ENCODE measurements at regions not wholly inside any gene's neighbourhood (a gene's known extent, or its start where the extent isn't known, plus 50 kb on each side); places are given as distances from the start of the nearest gene placed in this dataset.

GRCh38 chr6:9172096-9172495 lies 736.8 kb upstream of the SLC35B3 start:
- Mint-ChIP-seq H3K27ac (no peak overlapping the region), H3K4me1 (ENCODE audit: low read depth) (no peaks in the 10 kb centered on the region), H3K27me3 (no peaks in the 10 kb centered on the region), H3K9me3 (peaks cover 9% of the 10 kb centered on the region), H3K4me3 (no peak overlapping the region), H3K36me3 (ENCODE audit: low read depth) (no peaks in the 10 kb centered on the region)
- DNase-seq = no peak

GRCh38 chr6:9168669-9169068 lies 733.3 kb upstream of the SLC35B3 start:
- H3K27ac Mint-ChIP-seq = no peak overlapping the region
- H3K4me1 Mint-ChIP-seq (ENCODE audit: low read depth) = no peaks in the 10 kb centered on the region
- H3K36me3 Mint-ChIP-seq (ENCODE audit: low read depth) = no peaks in the 10 kb centered on the region
- peaks cover 7% of the 10 kb centered on the region for H3K9me3 Mint-ChIP-seq
- H3K27me3 Mint-ChIP-seq = no peaks in the 10 kb centered on the region
- no peak for DNase-seq
- H3K4me3 Mint-ChIP-seq = no peak overlapping the region

GRCh38 chr6:9161731-9162130 lies 726.4 kb upstream of the SLC35B3 start:
- no peaks in the 10 kb centered on the region for H3K36me3 Mint-ChIP-seq (ENCODE audit: low read depth)
- H3K4me3 Mint-ChIP-seq = no peak overlapping the region
- peaks cover 4% of the 10 kb centered on the region for H3K27me3 Mint-ChIP-seq
- H3K27ac Mint-ChIP-seq = no peak overlapping the region
- peaks cover 17% of the 10 kb centered on the region for H3K9me3 Mint-ChIP-seq
- no peaks in the 10 kb centered on the region for H3K4me1 Mint-ChIP-seq (ENCODE audit: low read depth)
- DNase-seq = no peak

GRCh38 chr6:9159051-9159450 lies 723.7 kb upstream of the SLC35B3 start:
- Mint-ChIP-seq H3K9me3 (peaks cover 17% of the 10 kb centered on the region), H3K36me3 (ENCODE audit: low read depth) (no peaks in the 10 kb centered on the region), H3K27ac (no peak overlapping the region), H3K4me3 (no peak overlapping the region), H3K4me1 (ENCODE audit: low read depth) (no peaks in the 10 kb centered on the region), H3K27me3 (peaks cover 4% of the 10 kb centered on the region)
- DNase-seq = no peak

GRCh38 chr6:9155836-9156235 lies 720.5 kb upstream of the SLC35B3 start:
- Mint-ChIP-seq H3K27ac (no peak overlapping the region), H3K9me3 (peaks cover under 1% of the 10 kb centered on the region), H3K36me3 (ENCODE audit: low read depth) (no peaks in the 10 kb centered on the region)

GRCh38 chr6:9143140-9143539 lies 707.8 kb upstream of the SLC35B3 start:
- no peak for DNase-seq
- H3K4me3 Mint-ChIP-seq = no peak overlapping the region
- no peaks in the 10 kb centered on the region for H3K36me3 Mint-ChIP-seq (ENCODE audit: low read depth)
- H3K4me1 Mint-ChIP-seq (ENCODE audit: low read depth) = no peaks in the 10 kb centered on the region
- H3K27me3 Mint-ChIP-seq = no peaks in the 10 kb centered on the region
- no peak overlapping the region for H3K27ac Mint-ChIP-seq
- peaks cover 5% of the 10 kb centered on the region for H3K9me3 Mint-ChIP-seq

More at GRCh38 chr6:9155836-9156235, 720.5 kb upstream of the SLC35B3 start:
- DNase-seq = no peak
- Mint-ChIP-seq H3K4me3 (no peak overlapping the region), H3K27me3 (peaks cover 4% of the 10 kb centered on the region), H3K4me1 (ENCODE audit: low read depth) (no peaks in the 10 kb centered on the region)

GRCh38 chr6:9140951-9141460 lies 705.7 kb upstream of the SLC35B3 start:
- H3K9me3 Mint-ChIP-seq = peaks cover 5% of the 10 kb centered on the region
- H3K4me3 Mint-ChIP-seq = no peak overlapping the region
- no peak for DNase-seq
- no peaks in the 10 kb centered on the region for H3K36me3 Mint-ChIP-seq (ENCODE audit: low read depth)
- H3K27me3 Mint-ChIP-seq = no peaks in the 10 kb centered on the region
- no peak overlapping the region for H3K27ac Mint-ChIP-seq
- H3K4me1 Mint-ChIP-seq (ENCODE audit: low read depth) = no peaks in the 10 kb centered on the region

- no peak for DNase-seq
- H3K27me3 Mint-ChIP-seq = no peaks in the 10 kb centered on the region
- no peak overlapping the region for H3K4me3 Mint-ChIP-seq
- no peaks in the 10 kb centered on the region for H3K36me3 Mint-ChIP-seq (ENCODE audit: low read depth)
- peaks cover 5% of the 10 kb centered on the region for H3K9me3 Mint-ChIP-seq
- H3K27ac Mint-ChIP-seq = no peak overlapping the region
- no peaks in the 10 kb centered on the region for H3K4me1 Mint-ChIP-seq (ENCODE audit: low read depth)
Measured at GRCh38 chr6:9140172-9140571, 704.8 kb upstream of the SLC35B3 start.

- H3K27me3 Mint-ChIP-seq = no peaks in the 10 kb centered on the region
- H3K4me3 Mint-ChIP-seq = no peak overlapping the region
- H3K27ac Mint-ChIP-seq = no peak overlapping the region
- no peaks in the 10 kb centered on the region for H3K36me3 Mint-ChIP-seq (ENCODE audit: low read depth)
- DNase-seq = no peak
- no peaks in the 10 kb centered on the region for H3K4me1 Mint-ChIP-seq (ENCODE audit: low read depth)
- peaks cover 2% of the 10 kb centered on the region for H3K9me3 Mint-ChIP-seq
Measured at GRCh38 chr6:9139746-9140145, 704.4 kb upstream of the SLC35B3 start.

GRCh38 chr6:9138936-9139335 lies 703.6 kb upstream of the SLC35B3 start:
- Mint-ChIP-seq H3K27me3 (no peaks in the 10 kb centered on the region), H3K27ac (no peak overlapping the region), H3K9me3 (no peaks in the 10 kb centered on the region), H3K4me3 (no peak overlapping the region), H3K36me3 (ENCODE audit: low read depth) (no peaks in the 10 kb centered on the region), H3K4me1 (ENCODE audit: low read depth) (no peaks in the 10 kb centered on the region)
- no peak for DNase-seq

- no peak overlapping the region for H3K27ac Mint-ChIP-seq
- H3K36me3 Mint-ChIP-seq (ENCODE audit: low read depth) = no peaks in the 10 kb centered on the region
- H3K4me1 Mint-ChIP-seq (ENCODE audit: low read depth) = no peaks in the 10 kb centered on the region
- no peaks in the 10 kb centered on the region for H3K27me3 Mint-ChIP-seq
- no peak overlapping the region for H3K4me3 Mint-ChIP-seq
- H3K9me3 Mint-ChIP-seq = no peaks in the 10 kb centered on the region
- no peak for DNase-seq
Measured at GRCh38 chr6:9136141-9136822, 700.9 kb upstream of the SLC35B3 start.

- Mint-ChIP-seq H3K27ac (no peak overlapping the region), H3K27me3 (no peaks in the 10 kb centered on the region), H3K4me3 (no peak overlapping the region), H3K4me1 (ENCODE audit: low read depth) (no peaks in the 10 kb centered on the region), H3K36me3 (ENCODE audit: low read depth) (no peaks in the 10 kb centered on the region), H3K9me3 (peaks cover 3% of the 10 kb centered on the region)
- no peak for DNase-seq
Measured at GRCh38 chr6:9131616-9132015, 696.3 kb upstream of the SLC35B3 start.

- Mint-ChIP-seq H3K9me3 (peaks cover 3% of the 10 kb centered on the region), H3K27me3 (no peaks in the 10 kb centered on the region), H3K4me1 (ENCODE audit: low read depth) (no peaks in the 10 kb centered on the region), H3K4me3 (no peak overlapping the region), H3K27ac (no peak overlapping the region), H3K36me3 (ENCODE audit: low read depth) (no peaks in the 10 kb centered on the region)
- DNase-seq = no peak
Measured at GRCh38 chr6:9131201-9131600, 695.9 kb upstream of the SLC35B3 start.

- H3K4me1 Mint-ChIP-seq (ENCODE audit: low read depth) = no peaks in the 10 kb centered on the region
- H3K36me3 Mint-ChIP-seq (ENCODE audit: low read depth) = no peaks in the 10 kb centered on the region
- H3K27ac Mint-ChIP-seq = no peak overlapping the region
- DNase-seq = no peak
- H3K4me3 Mint-ChIP-seq = no peak overlapping the region
- peaks cover 7% of the 10 kb centered on the region for H3K9me3 Mint-ChIP-seq
- H3K27me3 Mint-ChIP-seq = no peaks in the 10 kb centered on the region
Measured at GRCh38 chr6:9128970-9129369, 693.6 kb upstream of the SLC35B3 start.

- Mint-ChIP-seq H3K4me3 (no peak overlapping the region), H3K4me1 (ENCODE audit: low read depth) (no peaks in the 10 kb centered on the region), H3K27ac (no peak overlapping the region), H3K27me3 (no peaks in the 10 kb centered on the region), H3K9me3 (peaks cover 7% of the 10 kb centered on the region), H3K36me3 (ENCODE audit: low read depth) (no peaks in the 10 kb centered on the region)
- no peak for DNase-seq
Measured at GRCh38 chr6:9126878-9127560, 691.7 kb upstream of the SLC35B3 start.

Measured in activated T-cell treated with anti-CD3 and anti-CD28 coated beads, Interleukin-2, amount 50 U/mL, for 24 hours (primary cell).